Neural progenitor cell (in vitro differentiated cells): ENCODE measurements at regions not wholly inside any gene's neighbourhood (a gene's known extent, or its start where the extent isn't known, plus 50 kb on each side); places are given as distances from the start of the nearest gene placed in this dataset.

Experiments used
- EZH2 ChIP-seq: fragments of 200-600 bp; sonication (generic); IDR thresholded peaks from 2 replicates; pipeline ENCODE4 v1.6.1; 2017; ENCODE audit warnings: antibody characterized with exemption, mild to moderate bottlenecking, moderate library complexity
- TF ChIP-seq, protein P1 (sequence below): fragments of 200-600 bp; sonication (generic); IDR thresholded peaks from 2 replicates; pipeline ENCODE4 v1.5.1; 2017; ENCODE audit warnings: antibody characterized with exemption, mild to moderate bottlenecking

DNA sequence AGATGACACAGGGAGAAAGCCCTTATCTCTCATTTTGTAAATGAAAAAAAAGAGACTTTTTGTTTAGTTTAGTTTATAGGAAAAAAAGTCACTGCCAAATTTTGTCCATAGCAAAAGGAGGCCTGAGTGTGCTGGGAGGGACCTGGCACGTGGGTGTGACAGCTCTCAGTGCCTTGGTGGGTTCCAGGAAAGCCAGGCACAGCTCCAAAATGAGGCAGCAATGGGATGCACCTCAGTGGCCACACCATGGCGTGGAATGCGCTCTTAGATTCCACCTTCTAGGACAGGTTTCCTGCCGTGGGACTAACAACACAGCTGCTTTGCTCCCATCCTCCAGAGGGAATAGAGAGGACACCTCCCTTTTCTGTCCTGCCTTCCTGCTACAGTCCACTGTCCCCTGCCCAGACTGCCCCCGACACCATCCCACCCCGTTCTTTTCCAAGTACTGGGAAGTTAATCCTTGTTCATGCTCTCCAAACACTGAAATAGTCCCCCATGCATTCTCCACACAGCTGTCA lies 207.6 kb downstream of the EMP1 start:
- TF ChIP-seq, protein P1, sequence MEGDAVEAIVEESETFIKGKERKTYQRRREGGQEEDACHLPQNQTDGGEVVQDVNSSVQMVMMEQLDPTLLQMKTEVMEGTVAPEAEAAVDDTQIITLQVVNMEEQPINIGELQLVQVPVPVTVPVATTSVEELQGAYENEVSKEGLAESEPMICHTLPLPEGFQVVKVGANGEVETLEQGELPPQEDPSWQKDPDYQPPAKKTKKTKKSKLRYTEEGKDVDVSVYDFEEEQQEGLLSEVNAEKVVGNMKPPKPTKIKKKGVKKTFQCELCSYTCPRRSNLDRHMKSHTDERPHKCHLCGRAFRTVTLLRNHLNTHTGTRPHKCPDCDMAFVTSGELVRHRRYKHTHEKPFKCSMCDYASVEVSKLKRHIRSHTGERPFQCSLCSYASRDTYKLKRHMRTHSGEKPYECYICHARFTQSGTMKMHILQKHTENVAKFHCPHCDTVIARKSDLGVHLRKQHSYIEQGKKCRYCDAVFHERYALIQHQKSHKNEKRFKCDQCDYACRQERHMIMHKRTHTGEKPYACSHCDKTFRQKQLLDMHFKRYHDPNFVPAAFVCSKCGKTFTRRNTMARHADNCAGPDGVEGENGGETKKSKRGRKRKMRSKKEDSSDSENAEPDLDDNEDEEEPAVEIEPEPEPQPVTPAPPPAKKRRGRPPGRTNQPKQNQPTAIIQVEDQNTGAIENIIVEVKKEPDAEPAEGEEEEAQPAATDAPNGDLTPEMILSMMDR, result no peak
- TF ChIP-seq EZH2, result no peak
